H9 (cell line): ENCODE measurements at regions not wholly inside any gene's neighbourhood (a gene's known extent, or its start where the extent isn't known, plus 50 kb on each side); places are given as distances from the start of the nearest gene placed in this dataset.

Experiments
- DNase-seq: peaks from one replicate; pipeline ENCODE4 v3.0.0-alpha.2; 2017
- H2AFZ ChIP-seq: one replicate; pipeline ENCODE4 v1.6.1; 2013; ENCODE audit warnings: mild to moderate bottlenecking, low read length, control low read depth, moderate library complexity
- H2AK5ac ChIP-seq: 2 replicates; pipeline ENCODE4 v1.6.1; 2013; ENCODE audit warnings: low read length, control low read depth, mixed read lengths; ENCODE audit not compliant: insufficient read length
- H2BK120ac ChIP-seq: one replicate; pipeline ENCODE4 v1.6.1; 2013; ENCODE audit warnings: low read depth, mild to moderate bottlenecking, low read length, control low read depth, inconsistent platforms; ENCODE audit not compliant: poor library complexity, severe bottlenecking
- H2BK12ac ChIP-seq: 2 replicates; pipeline ENCODE4 v1.6.1; 2013; ENCODE audit warnings: low read length, control low read depth, mixed read lengths, low read depth; ENCODE audit not compliant: insufficient read length
- H2BK15ac ChIP-seq: 2 replicates; pipeline ENCODE4 v1.6.1; 2013; ENCODE audit warnings: low read depth, low read length, control low read depth
- H2BK20ac ChIP-seq: one replicate; pipeline ENCODE4 v1.6.1; 2013; ENCODE audit warnings: low read depth, mild to moderate bottlenecking, low read length, control low read depth, inconsistent platforms; ENCODE audit not compliant: poor library complexity, severe bottlenecking
- H2BK5ac ChIP-seq: 2 replicates; pipeline ENCODE4 v1.6.1; 2013; ENCODE audit warnings: low read length, control low read depth, mixed read lengths; ENCODE audit not compliant: insufficient read length
- H3K14ac ChIP-seq: 2 replicates; pipeline ENCODE4 v1.6.1; 2013; ENCODE audit warnings: low read length, control low read depth; ENCODE audit not compliant: insufficient read depth
- H3K18ac ChIP-seq: 2 replicates; pipeline ENCODE4 v1.6.1; 2013; ENCODE audit warnings: low read depth, mild to moderate bottlenecking, mixed read lengths, low read length, control low read depth; ENCODE audit not compliant: insufficient read length
- H3K23ac ChIP-seq: 2 replicates; pipeline ENCODE4 v1.6.1; 2013; ENCODE audit warnings: low read length, control low read depth, mixed read lengths, low read depth; ENCODE audit not compliant: insufficient read length
- H3K23me2 ChIP-seq: 2 replicates; pipeline ENCODE4 v1.6.1; 2013; ENCODE audit warnings: low read depth, mild to moderate bottlenecking, mixed read lengths, low read length, control low read depth; ENCODE audit not compliant: insufficient read length, poor library complexity, severe bottlenecking
- H3K27ac ChIP-seq: 2 replicates; pipeline ENCODE4 v1.5.1; 2013; ENCODE audit warnings: low read length, control low read depth, mixed read lengths, low read depth; ENCODE audit not compliant: insufficient read length
- H3K27me3 ChIP-seq: 2 replicates; pipeline ENCODE4 v1.6.1; 2013; ENCODE audit warnings: low read length, control low read depth, inconsistent platforms; ENCODE audit not compliant: insufficient read depth
- H3K4ac ChIP-seq: 2 replicates; pipeline ENCODE4 v1.6.1; 2013; ENCODE audit warnings: low read depth, mild to moderate bottlenecking, control low read depth, inconsistent platforms, low read length, moderate library complexity
- H3K4me1 ChIP-seq: 2 replicates; pipeline ENCODE4 v1.6.1; 2013; ENCODE audit warnings: low read length, control low read depth, inconsistent platforms; ENCODE audit not compliant: insufficient read depth
- H3K4me2 ChIP-seq: 2 replicates; pipeline ENCODE4 v1.6.1; 2013; ENCODE audit warnings: low read length, control low read depth, mixed read lengths; ENCODE audit not compliant: insufficient read length, insufficient read depth
- H3K56ac ChIP-seq: 2 replicates; pipeline ENCODE4 v1.6.1; 2013; ENCODE audit warnings: low read depth, mild to moderate bottlenecking, mixed read lengths, low read length, control low read depth; ENCODE audit not compliant: insufficient read length
- H3K79me1 ChIP-seq: 2 replicates; pipeline ENCODE4 v1.6.1; 2013; ENCODE audit warnings: low read depth, mild to moderate bottlenecking, moderate library complexity, low read length, control low read depth, inconsistent platforms; ENCODE audit not compliant: insufficient read depth, poor library complexity, severe bottlenecking
- H3K79me2 ChIP-seq: 2 replicates; pipeline ENCODE4 v1.6.1; 2013; ENCODE audit warnings: low read length, control low read depth, inconsistent platforms; ENCODE audit not compliant: insufficient read depth
- H3K9ac ChIP-seq: 2 replicates; pipeline ENCODE4 v1.6.1; 2013; ENCODE audit warnings: low read length, control low read depth, mixed read lengths; ENCODE audit not compliant: insufficient read length; ENCODE audit errors: extremely low read depth
- H3K9me3 ChIP-seq: one replicate; pipeline ENCODE4 v1.6.1; 2013; ENCODE audit warnings: low read depth, low read length, inconsistent platforms; ENCODE audit not compliant: control insufficient read depth
- H3T11ph ChIP-seq: one replicate; pipeline ENCODE4 v1.6.1; 2013; ENCODE audit warnings: mild to moderate bottlenecking, low read length, control low read depth, inconsistent platforms
- H4K20me1 ChIP-seq: one replicate; pipeline ENCODE4 v1.6.1; 2013; ENCODE audit not compliant: control insufficient read depth, insufficient read length, insufficient read depth
- H4K5ac ChIP-seq: 2 replicates; pipeline ENCODE4 v1.6.1; 2013; ENCODE audit warnings: low read depth, mild to moderate bottlenecking, mixed read lengths, low read length, control low read depth; ENCODE audit not compliant: insufficient read length
- H4K8ac ChIP-seq: replicated peaks from 2 replicates; pipeline ENCODE4 v1.6.1; 2013; ENCODE audit warnings: low read length, control low read depth, mixed read lengths, low read depth; ENCODE audit not compliant: insufficient read length
- H4K91ac ChIP-seq: 2 replicates; pipeline ENCODE4 v1.6.1; 2013; ENCODE audit warnings: low read depth, mild to moderate bottlenecking, moderate library complexity, mixed read lengths, low read length, control low read depth; ENCODE audit not compliant: insufficient read length
- H3K27ac Mint-ChIP-seq, 3 experiments: 2 replicates in 2 of 3; 3 replicates in 1 of 3; pipeline ENCODE4 v1.8.0; 2020 to 2021; ENCODE audit warnings: mixed read lengths in 3 of 3, mild to moderate bottlenecking in 1 of 3, moderate library complexity in 1 of 3
- H3K27me3 Mint-ChIP-seq: 2 replicates; pipeline ENCODE4 v1.8.0; 2021; ENCODE audit warnings: low read depth, mild to moderate bottlenecking, moderate library complexity, mixed read lengths
- H3K36me3 Mint-ChIP-seq, 3 experiments: 2 replicates in 2 of 3; 3 replicates in 1 of 3; pipeline ENCODE4 v1.8.0; 2020 to 2021; ENCODE audit warnings: low read depth in 3 of 3, mixed read lengths in 3 of 3; ENCODE audit not compliant: insufficient read depth in 1 of 3
- H3K4me1 Mint-ChIP-seq, 2 experiments: 2 replicates each; pipeline ENCODE4 v1.8.0; 2020; ENCODE audit warnings: mixed read lengths in 2 of 2
- H3K4me3 Mint-ChIP-seq, 2 experiments: 2 replicates in 1 of 2; 3 replicates in 1 of 2; pipeline ENCODE4 v1.8.0; 2020 to 2021; ENCODE audit warnings: mild to moderate bottlenecking in 2 of 2, mixed read lengths in 2 of 2, moderate library complexity in 1 of 2
- H3K9me3 Mint-ChIP-seq, 2 experiments: 2 replicates in 1 of 2; 3 replicates in 1 of 2; pipeline ENCODE4 v1.8.0; 2020; ENCODE audit warnings: mild to moderate bottlenecking in 2 of 2, mixed read lengths in 2 of 2, moderate library complexity in 1 of 2
- CTCF ChIP-seq: fragments of 200-600 bp; sonication (generic); conservative IDR thresholded peaks from 3 replicates; pipeline ENCODE4 v1.8.0; 2021; ENCODE audit warnings: antibody characterized with exemption, mild to moderate bottlenecking
- WGBS: extraction: QIAGEN DNeasy Blood & Tissue Kit; methylation state at CpG from one replicate; pipeline ENCODE4 v1.1.7; 2013; ENCODE audit warnings: missing lambda C conversion rate, low lambda C conversion rate, mixed read lengths; ENCODE audit not compliant: insufficient read length; ENCODE audit errors: extremely low coverage; 5-methylcytosine and 5-hydroxymethylcytosine counted together

- H3K79me2 ChIP-seq, result no peaks in the 10 kb centered on the region
- no peak overlapping the region for H3K4ac ChIP-seq
- no peaks in the 10 kb centered on the region for H3K4me1 ChIP-seq
- no peaks in the 10 kb centered on the region for H3K27me3 ChIP-seq
- no peak overlapping the region for H3K14ac ChIP-seq
- DNase-seq, result no peak
- H2BK5ac ChIP-seq, result no peak overlapping the region
- no peak for TF ChIP-seq CTCF
- no peak overlapping the region for H3K27ac Mint-ChIP-seq
- H4K5ac ChIP-seq, result no peak overlapping the region
- no peak overlapping the region for H3K23ac ChIP-seq
- no peak overlapping the region for H3K4me2 ChIP-seq
- H2BK20ac ChIP-seq, result no peak overlapping the region
- H2BK120ac ChIP-seq, result no peak overlapping the region
- H3K27me3 Mint-ChIP-seq, result no peaks in the 10 kb centered on the region
- H3K9me3 Mint-ChIP-seq, result no peaks in the 10 kb centered on the region
- no peaks in the 10 kb centered on the region for H3K79me1 ChIP-seq
- WGBS, result no CpG with 5 or more reads among the region's 4 CpGs
- no peak overlapping the region for H3K9ac ChIP-seq
- H4K91ac ChIP-seq, result no peak overlapping the region
- H2AK5ac ChIP-seq, result no peak overlapping the region
- no peaks in the 10 kb centered on the region for H3K9me3 ChIP-seq
- no peaks in the 10 kb centered on the region for H4K20me1 ChIP-seq
- H3T11ph ChIP-seq, result no peak overlapping the region
- no peak overlapping the region for H3K27ac ChIP-seq
- no peak overlapping the region for H3K18ac ChIP-seq
- H3K4me1 Mint-ChIP-seq, result no peaks in the 10 kb centered on the region
- H4K8ac ChIP-seq, result no peak overlapping the region
- no peak overlapping the region for H3K56ac ChIP-seq
- H2BK12ac ChIP-seq, result no peak overlapping the region
- no peaks in the 10 kb centered on the region for H3K23me2 ChIP-seq
- no peak overlapping the region for H2BK15ac ChIP-seq
- H3K36me3 Mint-ChIP-seq, result no peaks in the 10 kb centered on the region
- H3K4me3 Mint-ChIP-seq, result no peak overlapping the region
- no peak overlapping the region for H2AFZ ChIP-seq
Measured at GRCh38 chr1:87563211-87563610, 234.5 kb downstream of the LMO4 start.
